CD4-positive, alpha-beta T cell treated with Interleukin-4 for 4 hours (primary cell): ENCODE measurements at regions not wholly inside any gene's neighbourhood (a gene's known extent, or its start where the extent isn't known, plus 50 kb on each side); places are given as distances from the start of the nearest gene placed in this dataset.
"Not testable (repeated sequence)": the region's sequence is repeated elsewhere in the genome, so short reads cannot be mapped to it uniquely, and the experiment has no call there.

Experiments used
- DNase-seq: peaks from one replicate; pipeline ENCODE4 v3.0.0-alpha.2; 2020

- no peak for DNase-seq
Observed at GRCh38 chrX:13518126-13518525, 51.3 kb upstream of the EGFL6 start.

- DNase-seq: no peak
Observed at GRCh38 chrX:13515211-13515930, 54.0 kb upstream of the EGFL6 start.

GRCh38 chrX:13511944-13512330 is 57.5 kb upstream of the EGFL6 start:
- no peak for DNase-seq

GRCh38 chrX:13511241-13511943 is 58.0 kb upstream of the EGFL6 start:
- no peak for DNase-seq

- DNase-seq: no peak
Observed at GRCh38 chrX:13507893-13508292, 61.5 kb upstream of the EGFL6 start.

- DNase-seq: peak; percentile 49
Observed at GRCh38 chrX:13506574-13506973, 62.8 kb upstream of the EGFL6 start.

- DNase-seq: no peak
Observed at GRCh38 chrX:13502590-13502989, 66.8 kb upstream of the EGFL6 start.

GRCh38 chrX:13499736-13500135 is 69.7 kb upstream of the EGFL6 start:
- DNase-seq: no peak

- no peak for DNase-seq
Observed at GRCh38 chrX:13498238-13498637, 71.2 kb upstream of the EGFL6 start.

- no peak for DNase-seq
Observed at GRCh38 chrX:13495232-13495631, 74.2 kb upstream of the EGFL6 start.

GRCh38 chrX:13494562-13494961 is 74.8 kb upstream of the EGFL6 start:
- DNase-seq: no peak

GRCh38 chrX:13493659-13494058 is 75.7 kb upstream of the EGFL6 start:
- no peak for DNase-seq

- no peak for DNase-seq
Observed at GRCh38 chrX:13492286-13492685, 77.1 kb upstream of the EGFL6 start.

GRCh38 chrX:13491061-13491460 is 78.3 kb upstream of the EGFL6 start:
- DNase-seq: no peak

- no peak for DNase-seq
Observed at GRCh38 chrX:13489454-13489853, 79.9 kb upstream of the EGFL6 start.

GRCh38 chrX:13487731-13488505 is 81.5 kb upstream of the EGFL6 start:
- DNase-seq: peak; percentile 64

GRCh38 chrX:13485167-13485566 is 84.2 kb upstream of the EGFL6 start:
- no peak for DNase-seq

GRCh38 chrX:13483773-13484172 is 85.6 kb upstream of the EGFL6 start:
- peak; percentile 45 for DNase-seq

- DNase-seq: no peak
Observed at GRCh38 chrX:13482746-13483541, 86.5 kb upstream of the EGFL6 start.

- not testable (repeated sequence) for DNase-seq
Observed at GRCh38 chrX:13480780-13481179, 88.6 kb upstream of the EGFL6 start.

- no peak for DNase-seq
Observed at GRCh38 chrX:13479452-13479813, 90.0 kb upstream of the EGFL6 start.

GRCh38 chrX:13478740-13479451 is 90.5 kb upstream of the EGFL6 start:
- DNase-seq: no peak
